IPS DF 4.7 (cell line): ENCODE measurements at regions not wholly inside any gene's neighbourhood (a gene's known extent, or its start where the extent isn't known, plus 50 kb on each side); places are given as distances from the start of the nearest gene placed in this dataset.

ENCODE experiments used
- DNase-seq: peaks from one replicate; pipeline ENCODE4 v3.0.0-alpha.2; 2013; ENCODE audit warnings: low spot score; ENCODE audit errors: extremely low read depth

DNA sequence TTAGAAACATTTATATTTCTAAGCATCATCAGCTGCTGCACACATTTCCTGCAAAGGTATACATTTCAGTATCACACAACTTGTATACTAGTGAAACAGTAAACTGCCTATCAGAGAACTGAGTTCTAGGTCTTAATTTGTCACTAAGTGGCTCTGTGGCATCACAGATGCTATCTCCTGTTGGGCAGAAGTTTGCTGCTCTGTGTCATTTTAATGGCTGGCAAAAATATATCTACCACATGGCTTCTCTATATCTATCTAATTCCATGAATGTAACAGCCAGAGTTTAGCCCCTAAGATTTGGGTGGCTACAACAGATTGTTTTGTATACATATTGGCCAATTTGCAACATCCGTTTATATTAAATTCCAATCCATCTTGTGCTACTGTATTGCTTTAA, 1231.9 kb upstream of the C9orf72 start:
- DNase-seq, result no peak

DNA sequence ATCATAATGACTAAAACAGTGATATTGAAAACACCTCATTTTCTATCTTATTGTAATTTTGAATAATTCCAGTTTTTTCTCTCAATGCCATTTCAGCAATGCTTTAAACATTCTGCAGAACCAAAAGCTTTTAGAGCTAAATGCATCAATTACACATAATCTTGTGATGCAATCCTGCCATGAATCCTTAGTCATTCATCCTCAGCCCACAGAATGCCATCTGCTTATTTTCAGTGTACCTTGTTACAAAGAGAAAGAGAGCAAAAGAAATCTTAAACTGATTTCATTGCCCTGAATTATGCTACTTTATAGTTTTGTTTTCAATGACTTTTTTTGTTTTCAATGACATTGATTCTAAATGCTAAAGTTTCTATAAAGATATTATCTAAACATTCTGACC, 1234.8 kb upstream of the C9orf72 start:
- no peak for DNase-seq

DNA sequence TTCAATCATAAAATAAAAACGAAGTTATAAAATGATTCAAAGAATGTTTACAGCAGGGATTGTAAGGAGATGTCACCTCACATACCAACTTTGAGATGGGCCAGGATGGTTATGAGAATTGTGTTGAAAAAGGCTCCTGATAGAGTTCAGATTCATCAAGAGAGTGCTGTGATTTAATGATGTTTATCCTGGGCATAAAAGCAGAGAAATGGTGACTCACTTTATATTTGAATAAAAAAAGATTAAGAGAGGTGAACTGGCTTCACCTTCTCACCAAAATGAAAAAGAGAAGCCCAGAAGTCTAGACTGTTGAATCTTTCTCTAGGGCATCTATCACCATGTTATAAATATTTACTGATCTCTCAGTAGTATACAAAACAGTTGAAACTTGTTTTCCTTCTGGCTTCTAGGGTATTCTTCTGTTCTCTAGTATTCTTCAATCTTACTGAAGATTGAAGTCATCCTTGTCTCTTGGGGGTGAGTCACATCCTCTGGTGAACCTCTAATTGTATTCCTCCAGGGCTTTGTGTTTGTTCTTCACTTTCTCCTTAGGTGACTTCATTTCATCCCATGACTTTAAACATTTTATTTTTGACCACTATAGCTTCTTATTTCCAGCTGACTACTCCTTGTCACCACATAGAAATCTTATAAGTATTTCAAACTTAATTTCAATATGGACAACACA, 1237.3 kb upstream of the C9orf72 start:
- no peak for DNase-seq

DNA sequence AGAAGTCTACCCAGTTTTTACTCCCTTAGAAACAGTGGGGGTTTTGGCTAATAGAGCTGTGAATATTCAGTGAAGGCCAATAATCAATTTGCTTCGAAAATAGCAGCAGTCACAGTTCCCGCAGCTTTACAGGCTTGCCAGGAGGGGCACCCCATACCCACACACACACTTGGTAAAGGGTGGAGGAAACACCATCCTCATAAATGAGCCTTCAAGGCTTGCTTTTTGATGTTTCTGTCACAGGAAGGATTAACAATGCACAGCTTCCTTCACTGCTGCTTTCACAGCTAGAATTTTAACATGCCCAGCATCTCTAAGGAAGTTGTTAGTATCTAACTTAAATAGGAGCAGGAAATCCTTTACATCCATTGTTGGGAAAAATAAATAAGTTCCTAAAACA, 1247.5 kb upstream of the C9orf72 start:
- peak; percentile 66 for DNase-seq

DNA sequence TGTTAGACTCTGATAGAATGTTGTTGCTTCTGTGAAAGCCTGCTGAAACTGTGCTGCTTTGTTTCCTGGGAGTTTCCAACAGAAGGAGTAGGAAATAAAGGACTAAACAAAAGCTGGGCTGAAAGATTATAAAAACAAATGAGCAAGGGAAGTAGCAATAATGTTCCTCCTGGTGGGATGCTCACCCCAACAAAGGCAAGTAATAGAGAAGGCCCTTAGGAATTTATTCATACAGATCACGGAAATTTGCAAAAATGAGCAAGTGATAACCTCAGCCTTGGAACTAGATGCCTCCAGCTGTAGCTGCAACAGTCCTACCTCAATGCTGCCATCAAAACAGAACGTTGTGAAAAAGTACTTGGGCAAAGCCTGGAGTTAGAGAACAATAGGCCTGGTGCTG, 1248.0 kb upstream of the C9orf72 start:
- no peak for DNase-seq

DNA sequence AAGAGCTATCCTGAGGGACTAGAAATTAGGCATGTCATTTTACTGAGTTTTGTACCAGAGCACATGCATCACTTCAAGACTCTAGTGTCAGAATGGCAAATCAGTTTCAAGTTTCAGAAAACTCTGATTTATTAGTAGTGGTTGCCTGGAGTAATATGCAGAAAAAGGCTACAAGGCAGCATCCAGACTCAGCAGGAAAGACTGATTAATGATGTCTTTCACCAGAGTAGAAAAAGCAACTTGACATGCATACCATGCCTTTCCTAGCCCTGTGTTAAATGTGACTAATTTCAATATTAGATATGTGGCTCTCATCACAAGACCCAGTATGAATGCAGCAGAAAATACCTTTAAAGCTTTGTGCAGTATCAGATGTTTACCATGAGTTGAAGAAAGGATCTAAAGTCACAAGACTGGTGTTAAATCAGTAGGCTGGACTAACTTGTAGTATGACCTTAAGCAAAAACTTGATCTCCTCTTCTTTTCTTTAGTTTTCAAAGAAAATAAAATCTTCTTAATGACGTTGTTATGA, 1251.2 kb upstream of the C9orf72 start:
- no peak for DNase-seq

DNA sequence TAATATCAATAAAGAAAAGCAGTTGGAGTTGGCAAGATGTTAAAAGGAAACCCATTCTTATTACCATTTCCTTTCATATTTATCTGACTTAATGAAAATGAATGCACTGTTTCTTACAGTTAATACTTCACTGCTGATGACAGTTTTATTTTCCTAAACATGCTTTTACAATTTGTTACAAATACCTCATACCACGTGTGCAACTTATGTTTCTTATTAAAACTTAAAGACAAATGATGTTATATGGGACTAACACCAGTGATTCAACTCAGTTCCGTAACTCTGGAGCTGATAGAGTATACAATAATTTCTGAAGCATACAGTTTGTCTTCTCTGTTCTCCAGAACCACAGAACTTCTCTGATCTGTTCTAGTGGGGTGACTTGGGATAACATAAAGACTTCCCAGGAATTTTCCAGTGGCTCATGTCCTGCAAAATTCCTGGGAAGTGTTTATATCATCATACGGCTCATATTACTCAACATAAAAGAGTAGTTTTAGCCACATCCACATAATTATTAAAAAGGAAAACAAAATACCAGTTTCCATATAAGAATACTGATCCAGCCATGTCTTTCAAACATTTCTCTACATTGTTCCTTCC, 1259.0 kb upstream of the C9orf72 start:
- no peak for DNase-seq

DNA sequence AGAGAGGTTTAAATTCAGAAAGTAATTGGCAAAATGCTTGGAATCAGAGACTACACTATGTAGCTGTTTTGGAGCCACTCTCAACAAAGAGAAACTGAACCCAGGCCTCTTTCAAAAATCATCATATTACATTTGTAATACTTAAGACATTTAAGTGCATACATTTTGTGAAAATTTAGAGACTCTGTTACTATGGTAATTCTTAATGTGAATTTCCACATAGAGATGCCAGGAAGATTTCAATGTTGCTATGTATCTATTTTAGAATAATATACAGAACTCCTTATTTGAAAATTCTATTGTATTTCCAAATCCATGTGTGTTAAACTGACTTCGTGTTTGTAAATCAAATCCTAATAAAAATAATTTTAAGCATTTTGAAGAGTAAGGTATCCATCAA, 1260.9 kb upstream of the C9orf72 start:
- no peak for DNase-seq

DNA sequence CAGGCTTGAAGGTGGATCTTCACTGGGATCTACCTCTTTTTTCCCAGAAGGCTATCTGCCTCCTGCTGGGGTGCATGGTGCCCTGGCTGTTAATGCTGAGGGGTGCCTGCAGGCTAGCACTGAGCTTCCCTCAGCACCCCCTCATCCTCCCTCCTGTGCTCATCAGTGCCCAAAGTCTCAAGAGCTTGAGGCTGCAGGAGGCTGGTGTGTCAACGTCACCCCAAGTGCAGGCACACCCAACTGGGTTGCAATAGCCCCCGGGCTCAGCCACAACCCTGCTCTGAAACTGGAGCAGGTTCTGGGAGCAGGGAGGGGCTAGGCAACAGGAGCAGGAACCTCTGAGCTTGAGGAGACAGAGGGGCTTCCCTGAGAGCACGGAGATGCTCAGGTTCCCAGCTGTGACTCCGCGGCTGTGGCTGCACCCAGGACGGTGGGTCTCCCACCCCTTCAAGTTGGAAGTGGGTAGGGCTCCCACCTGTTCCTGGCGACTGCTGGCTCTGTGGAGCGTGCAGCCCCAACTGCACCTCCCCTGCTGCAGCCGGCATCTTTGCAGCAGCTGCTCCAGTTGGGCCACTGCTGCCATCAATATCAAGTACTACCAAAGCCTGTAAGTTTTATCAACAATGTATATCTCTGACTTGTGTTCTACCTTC, 1266.6 kb upstream of the C9orf72 start:
- no peak for DNase-seq

DNA sequence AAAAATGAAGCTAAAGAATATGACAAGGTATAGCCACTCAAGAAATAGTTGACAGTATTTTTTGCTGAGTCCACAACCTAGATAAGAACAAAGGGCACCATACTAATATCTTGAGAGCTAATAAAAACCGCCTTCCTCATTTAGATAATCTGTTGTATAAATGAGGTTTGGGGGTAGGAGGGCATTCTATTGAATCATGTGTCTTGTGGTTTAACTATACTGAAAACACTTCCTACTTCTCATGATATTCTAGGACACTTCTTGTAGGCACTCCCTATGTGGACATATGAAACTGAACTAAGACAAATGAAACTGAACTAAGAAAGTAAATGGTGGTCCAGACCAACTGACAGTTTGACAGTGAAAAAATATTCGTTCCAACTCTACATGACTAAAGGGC, 1268.5 kb upstream of the C9orf72 start:
- no peak for DNase-seq

DNA sequence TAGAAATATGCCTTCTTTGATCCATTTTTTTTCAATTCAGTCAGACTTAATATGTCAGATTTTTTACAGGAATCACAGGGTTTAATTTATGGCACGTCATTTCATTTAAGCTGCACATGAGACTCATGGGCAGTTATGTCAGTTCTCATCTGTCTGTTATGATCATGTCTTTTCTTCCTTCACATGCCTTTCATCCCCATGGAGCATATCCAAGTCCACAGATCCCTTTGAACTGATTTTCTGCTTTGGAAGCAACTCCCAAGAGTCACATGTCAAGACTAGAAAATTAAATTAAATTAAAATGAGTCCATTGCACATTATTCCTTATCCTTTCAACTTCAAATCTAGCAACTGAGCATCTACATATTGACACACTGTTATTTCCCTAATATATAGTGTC, 1274.0 kb upstream of the C9orf72 start:
- no peak for DNase-seq

DNA sequence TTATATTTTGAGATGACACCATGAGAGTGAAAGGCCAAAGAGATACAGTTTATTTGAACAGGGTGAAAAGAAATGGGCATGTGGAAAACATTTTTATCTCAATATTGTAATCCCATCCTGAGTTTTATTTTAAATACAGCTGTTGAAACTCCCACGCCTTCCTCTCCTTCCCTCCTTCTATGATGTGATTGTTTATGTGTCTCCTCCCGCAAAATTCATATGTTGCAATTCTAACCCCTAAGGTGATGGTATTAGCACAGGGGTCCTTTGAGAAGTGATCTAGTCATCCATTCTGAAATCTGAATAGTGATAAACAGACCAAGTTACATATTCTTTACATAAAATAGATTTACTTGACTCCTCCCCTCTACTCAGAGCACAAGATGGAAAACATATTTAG, 1275.4 kb upstream of the C9orf72 start:
- no peak for DNase-seq

DNA sequence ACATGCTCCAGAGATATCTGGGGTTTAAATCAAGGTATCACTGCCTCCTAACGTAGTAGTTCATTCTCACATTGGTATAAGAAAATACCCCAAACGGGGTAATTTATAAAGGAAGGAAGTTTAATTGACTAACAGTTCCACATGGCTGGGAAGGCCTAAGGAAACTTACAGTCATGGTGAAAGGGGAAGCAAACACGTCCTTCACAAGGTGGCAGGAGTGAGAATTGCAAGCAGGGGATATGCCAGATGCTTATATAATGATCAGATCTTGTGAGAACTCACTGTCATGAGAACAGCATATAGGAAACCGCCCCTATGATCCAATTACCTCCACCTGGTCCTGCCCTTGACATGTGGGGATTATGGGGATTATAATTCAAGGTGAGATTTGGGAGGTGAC, 1280.2 kb upstream of the C9orf72 start:
- no peak for DNase-seq

DNA sequence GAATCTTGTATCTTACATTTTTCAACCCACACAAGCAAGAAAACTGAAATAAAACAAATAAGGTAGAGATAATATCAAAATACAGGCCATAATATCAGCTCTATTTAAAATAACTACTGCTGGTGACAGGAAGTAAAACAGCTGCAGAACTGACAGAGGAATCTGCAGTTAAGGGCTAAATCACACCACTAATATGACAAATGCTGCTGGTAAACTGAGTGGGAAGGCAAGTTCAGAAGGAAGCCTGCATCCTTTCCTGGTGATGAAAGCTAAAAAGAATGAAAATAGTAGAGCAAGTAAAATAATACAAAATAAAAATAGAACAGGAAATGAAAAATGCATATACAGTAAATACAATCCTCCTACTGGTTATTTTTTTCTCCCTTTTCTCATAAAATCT, 1293.7 kb upstream of the C9orf72 start:
- DNase-seq, result no peak

DNA sequence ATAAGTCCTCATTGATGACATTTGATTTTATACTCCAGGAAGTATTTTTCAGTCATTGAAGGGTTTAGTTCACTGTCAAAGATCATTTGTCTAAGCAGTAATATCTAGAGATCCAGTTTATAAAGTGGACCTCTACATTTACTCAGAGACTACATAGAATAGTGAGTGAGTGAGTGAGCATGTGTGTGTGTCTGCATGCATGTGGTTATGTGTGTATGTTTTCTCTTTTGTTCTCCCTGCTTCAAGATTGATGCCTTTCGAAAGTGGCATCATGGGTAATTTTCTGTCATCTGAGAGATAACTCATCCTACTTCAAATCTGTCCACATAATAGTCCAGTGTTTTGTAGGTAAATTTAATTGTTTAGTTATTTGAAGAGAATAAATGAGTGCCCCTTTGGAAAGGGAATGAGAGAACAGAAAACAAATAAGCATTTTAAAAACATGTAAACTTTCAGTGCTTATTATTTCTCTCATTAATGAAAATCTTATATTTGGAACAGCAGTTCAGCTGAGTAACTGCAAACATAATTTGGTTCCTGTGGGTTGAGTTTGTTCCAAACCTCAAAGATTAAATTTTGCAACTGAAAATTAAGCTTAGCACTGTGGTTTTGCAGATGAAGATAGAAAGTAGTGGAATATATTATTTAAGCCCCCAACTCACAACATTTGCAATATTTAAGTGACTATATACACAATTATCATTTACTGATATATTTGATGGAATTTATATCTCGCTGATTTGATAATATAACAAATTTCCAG, 1295.1 kb upstream of the C9orf72 start:
- DNase-seq, result no peak

DNA sequence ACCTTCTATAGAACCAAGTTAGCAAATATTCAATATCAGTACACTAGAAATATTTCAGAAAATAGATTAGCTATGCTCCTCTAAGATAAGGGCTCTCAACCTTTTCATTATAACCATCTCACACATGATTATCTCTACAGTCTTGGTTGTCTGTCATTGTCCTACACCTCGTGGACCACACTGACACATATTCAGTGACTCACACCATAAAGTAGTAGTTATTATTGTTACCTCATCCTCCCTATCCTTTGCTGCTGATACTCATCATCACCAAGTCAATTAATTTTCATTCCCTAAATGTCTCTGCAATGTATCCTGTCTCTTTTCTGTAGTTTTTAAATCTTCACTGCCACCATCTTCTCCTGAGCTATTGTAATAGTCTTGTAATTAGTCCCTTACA, 1309.2 kb upstream of the C9orf72 start:
- no peak for DNase-seq

DNA sequence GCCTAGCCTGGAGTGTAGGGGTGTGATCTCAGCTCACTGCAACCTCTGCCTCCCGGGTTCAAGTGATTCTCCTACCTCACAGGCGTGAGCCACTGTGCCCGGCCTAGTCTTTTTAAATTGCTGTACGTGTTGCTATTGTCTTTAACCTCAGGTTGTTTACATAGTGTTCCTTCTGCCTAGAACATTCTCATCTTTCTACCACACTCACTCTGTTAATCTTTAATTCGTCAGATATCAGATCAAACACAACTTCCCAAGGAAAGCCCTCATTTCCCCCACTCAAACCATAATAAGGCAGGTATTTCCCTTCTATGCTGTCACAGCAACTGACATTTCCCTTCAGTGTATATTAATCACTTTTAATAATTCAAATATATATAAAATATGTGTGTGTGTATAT, 1310.0 kb upstream of the C9orf72 start:
- DNase-seq, result no peak

DNA sequence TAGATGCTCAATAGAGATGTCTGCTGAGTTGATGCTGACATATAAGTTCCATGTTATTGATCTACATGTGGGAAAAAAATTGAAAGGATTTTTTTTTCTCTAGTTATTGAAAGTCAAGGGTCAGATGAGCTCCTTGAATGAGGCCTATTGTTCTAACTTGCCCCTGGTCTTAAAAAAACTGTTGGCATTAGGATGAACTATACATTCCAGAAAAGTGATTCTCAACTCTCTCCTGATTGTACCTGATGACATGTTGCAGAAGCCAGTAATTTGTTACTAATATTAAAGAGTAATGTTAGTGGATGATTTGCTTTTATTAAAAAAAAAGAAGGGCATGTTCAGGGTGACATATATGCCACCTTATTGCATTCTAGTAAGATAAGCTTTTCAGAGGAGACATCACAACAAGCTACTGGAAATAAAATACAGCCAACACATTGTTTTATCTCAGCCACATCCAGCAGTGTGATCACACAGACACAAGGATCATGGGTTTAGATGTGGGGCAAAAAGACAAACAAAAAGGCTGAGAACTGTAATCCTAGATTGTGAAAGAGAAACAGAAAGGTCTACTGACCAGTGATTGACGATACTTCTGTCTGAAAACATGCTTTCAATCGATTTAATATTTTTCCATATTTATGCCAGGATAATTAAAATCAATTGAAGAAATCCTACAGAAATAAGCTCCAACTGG, 1314.1 kb upstream of the C9orf72 start:
- no peak for DNase-seq

DNA sequence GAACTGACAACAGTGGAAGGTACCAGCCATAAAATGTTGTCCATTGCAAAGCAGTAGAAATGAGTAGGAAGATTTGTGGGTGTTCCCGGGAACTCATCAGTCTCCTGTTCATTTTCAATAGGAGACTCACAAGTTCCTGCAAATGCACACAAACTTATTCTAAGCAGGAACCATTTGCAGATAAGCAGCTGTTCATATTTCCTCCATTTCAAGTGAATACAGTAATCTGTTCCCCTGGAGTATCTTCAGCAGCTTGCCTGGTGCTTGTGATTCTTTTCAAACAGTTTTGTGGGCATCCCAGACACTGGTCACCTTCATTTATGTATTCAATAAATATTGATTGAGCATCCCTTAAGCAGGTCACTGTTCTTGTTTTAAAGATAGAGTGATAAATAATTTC, 1315.5 kb upstream of the C9orf72 start:
- DNase-seq, result no peak

DNA sequence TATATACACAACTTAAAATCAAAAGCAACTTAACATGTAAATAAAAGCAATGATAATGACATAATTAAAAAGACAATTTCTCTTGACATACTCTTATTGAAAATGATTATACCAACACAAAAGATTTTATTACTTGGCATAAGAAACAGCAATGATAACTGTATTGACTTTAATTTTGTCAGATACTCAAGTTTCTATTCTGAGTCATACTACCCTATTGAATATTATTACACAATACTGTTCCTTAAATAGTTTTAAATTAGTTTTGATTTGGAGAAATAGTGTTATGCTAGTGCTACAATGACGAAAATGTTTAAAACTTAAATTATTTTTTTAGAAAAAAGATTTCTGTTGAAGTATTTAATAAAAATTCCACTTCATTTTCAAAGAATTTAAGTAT, 1319.3 kb upstream of the C9orf72 start:
- DNase-seq, result no peak

DNA sequence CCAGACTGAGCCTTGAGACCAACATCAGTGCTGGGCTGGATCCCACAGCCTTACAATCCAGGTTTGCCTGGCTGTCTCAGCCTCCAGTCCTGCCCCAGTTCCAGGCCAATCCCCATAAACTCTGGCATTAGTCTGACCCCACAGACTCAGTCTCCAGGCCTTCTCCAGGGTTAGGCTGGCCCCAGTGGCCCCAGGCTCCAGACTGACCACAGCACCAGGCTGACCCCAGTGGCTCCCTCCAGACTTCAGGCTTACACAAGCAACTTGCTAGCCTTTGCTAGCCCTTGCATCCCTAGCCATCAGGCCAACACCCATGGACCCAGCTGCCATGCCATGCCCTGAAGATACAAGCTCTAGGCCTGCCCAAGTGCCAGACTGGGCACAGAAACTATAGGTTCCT, 1326.0 kb upstream of the C9orf72 start:
- DNase-seq, result no peak
